HCT116 (cell line): ENCODE measurements at regions not wholly inside any gene's neighbourhood (a gene's known extent, or its start where the extent isn't known, plus 50 kb on each side); places are given as distances from the start of the nearest gene placed in this dataset.

Source experiments
- ATAC-seq: fragments of 200-7000 bp; cut with Tn5 transposase; 2 replicates; pipeline ENCODE4 v1.9.1; 2020; ENCODE audit warnings: mild to moderate bottlenecking, moderate library complexity
- BruUV-seq: library from RNA; stranded (reverse); fragments of 400-500 nt; replicated peaks from 2 replicates; lab custom pipeline; 2021; lab: Mats Ljungman, UMichigan
- CTCF ChIA-PET: fragments of 300-600 bp; sonication (Branson Sonifier 250); formaldehyde crosslinking; loops from one replicate; lab custom pipeline; 2021; ENCODE audit warnings: antibody characterized with exemption; lab: Charles Lee
- POLR2A ChIA-PET: fragments of 300-600, 350-600 bp; sonication (Branson Sonifier 250); formaldehyde crosslinking; loops from one replicate; lab custom pipeline; 2021; ENCODE audit warnings: antibody characterized with exemption; lab: Charles Lee
- RAD21 ChIA-PET, 2 experiments: fragments of 300-600 bp; sonication (Branson Sonifier 250); formaldehyde crosslinking; loops; one replicate each; lab custom pipeline; 2023; ENCODE audit warnings: low total read pairs in 2 of 2; ENCODE audit not compliant: uncharacterized antibody in 2 of 2, unreplicated experiment in 2 of 2, low non-redundant PET in 1 of 2; lab: Charles Lee
- DNase-seq: peaks from one replicate; pipeline ENCODE4 v3.0.0-alpha.2; 2010; ENCODE audit warnings: low read depth, low spot score
- H2AFZ ChIP-seq: fragments of 200-600 bp; shearing (Covaris generic), sonication (generic); 2 replicates; pipeline ENCODE4 v1.6.1; 2017; ENCODE audit warnings: low read depth, mixed run types, mixed read lengths, antibody characterized with exemption, low read length; ENCODE audit not compliant: poor library complexity, severe bottlenecking
- H3K27ac ChIP-seq: 2 replicates; pipeline ENCODE4 v1.5.1; 2012; ENCODE audit warnings: low read depth, low read length
- H3K27me3 ChIP-seq: fragments of 200-600 bp; sonication (generic); 2 replicates; pipeline ENCODE4 v1.6.1; 2016; ENCODE audit warnings: mixed run types, low read length, mixed read lengths; ENCODE audit not compliant: insufficient read depth
- H3K36me3 ChIP-seq, 2 experiments: fragments of 200-500 bp in 1 of 2; fragments of 200-600 bp in 1 of 2; sonication (Bioruptor generic) in 1 of 2; sonication (generic) in 1 of 2; 2 replicates each; pipeline versions ENCODE4 v1.5.1 to v1.6.1; 2014 to 2016; ENCODE audit warnings: low read length in 2 of 2, inconsistent platforms in 1 of 2, mixed read lengths in 1 of 2, mixed run types in 1 of 2; ENCODE audit not compliant: insufficient read depth in 2 of 2, control insufficient read depth in 1 of 2
- H3K4me1 ChIP-seq, 2 experiments: fragments of 200-600 bp in 1 of 2; sonication (generic) in 1 of 2; 2 replicates each; pipeline versions ENCODE4 v1.5.1 to v1.6.1; 2012 to 2017; ENCODE audit warnings: low read length in 2 of 2, inconsistent platforms in 1 of 2, mild to moderate bottlenecking in 1 of 2, mixed read lengths in 1 of 2, mixed run types in 1 of 2, moderate library complexity in 1 of 2; ENCODE audit not compliant: insufficient read depth in 2 of 2, control insufficient read depth in 1 of 2
- H3K4me2 ChIP-seq: fragments of 200-600 bp; sonication (generic); 2 replicates; pipeline ENCODE4 v1.6.1; 2017; ENCODE audit warnings: mixed run types, low read length, mixed read lengths
- H3K4me3 ChIP-seq, 2 experiments: fragments of 200-600 bp in 1 of 2; sonication (generic) in 1 of 2; replicated peaks in 1 of 2; 2 replicates each; pipeline ENCODE4 v1.5.1; 2011 to 2016; ENCODE audit warnings: low read length in 2 of 2, control low read depth in 1 of 2, low read depth in 1 of 2, mild to moderate bottlenecking in 1 of 2, mixed read lengths in 1 of 2, mixed run types in 1 of 2
- H3K79me2 ChIP-seq: fragments of 200-600 bp; sonication (generic); 2 replicates; pipeline ENCODE4 v1.6.1; 2017; ENCODE audit warnings: mild to moderate bottlenecking, mixed run types, low read length, moderate library complexity, mixed read lengths; ENCODE audit not compliant: insufficient read depth
- H3K9ac ChIP-seq: fragments of 200-600 bp; sonication (generic); 2 replicates; pipeline ENCODE4 v1.6.1; 2016; ENCODE audit warnings: low read length, mixed read lengths
- H3K9me2 ChIP-seq: fragments of 200-600 bp; sonication (generic), shearing (Covaris generic); 2 replicates; pipeline ENCODE4 v1.6.1; 2017; ENCODE audit warnings: mixed run types, mild to moderate bottlenecking, moderate library complexity; ENCODE audit not compliant: insufficient read depth
- H3K9me3 ChIP-seq, 2 experiments: fragments of 200-500 bp in 1 of 2; fragments of 200-600 bp in 1 of 2; sonication (Bioruptor generic) in 1 of 2; sonication (generic) in 1 of 2; 2 replicates each; pipeline ENCODE4 v1.6.1; 2014 to 2017; ENCODE audit warnings: low read length in 2 of 2, mixed read lengths in 2 of 2, inconsistent platforms in 1 of 2, low read depth in 1 of 2, mild to moderate bottlenecking in 1 of 2, mixed run types in 1 of 2, moderate library complexity in 1 of 2; ENCODE audit not compliant: control insufficient read depth in 1 of 2, insufficient read depth in 1 of 2
- H4K20me1 ChIP-seq: fragments of 200-600 bp; sonication (generic), shearing (Covaris generic); 2 replicates; pipeline ENCODE4 v1.6.1; 2017; ENCODE audit warnings: mixed run types, mild to moderate bottlenecking, moderate library complexity; ENCODE audit not compliant: insufficient read depth
- CBX3 ChIP-seq: IDR thresholded peaks from 2 replicates; pipeline ENCODE4 v1.6.1; 2012; ENCODE audit warnings: low read depth
- CEBPB ChIP-seq: IDR thresholded peaks from 2 replicates; pipeline ENCODE4 v1.6.1; 2012; ENCODE audit warnings: low read depth
- CTCF ChIP-seq, 3 experiments: fragments of 200-600 bp in 1 of 3; sonication (generic) in 1 of 3; IDR thresholded peaks in 2 of 3; conservative IDR thresholded peaks in 1 of 3; 2 replicates each; pipeline ENCODE4 v1.5.1; 2012 to 2017; ENCODE audit warnings: low read depth in 2 of 3, low read length in 2 of 3, antibody characterized with exemption in 1 of 3, borderline replicate concordance in 1 of 3, control low read depth in 1 of 3, mild to moderate bottlenecking in 1 of 3, mixed read lengths in 1 of 3, mixed run types in 1 of 3, moderate library complexity in 1 of 3; ENCODE audit not compliant: insufficient read depth in 1 of 3
- EGR1 ChIP-seq: IDR thresholded peaks from 2 replicates; pipeline ENCODE4 v1.6.1; 2012; ENCODE audit warnings: low read depth
- ELF1 ChIP-seq: IDR thresholded peaks from 2 replicates; pipeline ENCODE4 v1.6.1; 2012; ENCODE audit warnings: low read depth, borderline replicate concordance
- EZH2phosphoT487 ChIP-seq: fragments of 200-600 bp; IDR thresholded peaks from 2 replicates; pipeline ENCODE4 v1.6.1; 2018; ENCODE audit warnings: antibody characterized with exemption, borderline replicate concordance
- JUND ChIP-seq: IDR thresholded peaks from 2 replicates; pipeline ENCODE4 v1.6.1; 2012
- POLR2A ChIP-seq: IDR thresholded peaks from 2 replicates; pipeline ENCODE4 v1.7.0; 2011; ENCODE audit warnings: borderline replicate concordance; ENCODE audit not compliant: insufficient read depth, insufficient read length; ENCODE audit errors: extremely low read depth
- POLR2AphosphoS5 ChIP-seq: IDR thresholded peaks from 2 replicates; pipeline ENCODE4 v1.6.1; 2011; ENCODE audit warnings: mild to moderate bottlenecking, low read depth, low read length, moderate library complexity
- RAD21 ChIP-seq: IDR thresholded peaks from 2 replicates; pipeline ENCODE4 v1.6.1; 2012; ENCODE audit warnings: low read depth, mild to moderate bottlenecking
- SIN3A ChIP-seq: IDR thresholded peaks from 2 replicates; pipeline ENCODE4 v1.6.1; 2012; ENCODE audit warnings: low read depth
- SRF ChIP-seq: IDR thresholded peaks from 2 replicates; pipeline ENCODE4 v1.6.1; 2012; ENCODE audit warnings: low read depth
- YY1 ChIP-seq: IDR thresholded peaks from 2 replicates; pipeline ENCODE4 v1.6.1; 2011; ENCODE audit warnings: low read length, low read depth, moderate library complexity, mild to moderate bottlenecking; ENCODE audit not compliant: insufficient replicate concordance; ENCODE audit errors: extremely low read depth
- ZBTB33 ChIP-seq: IDR thresholded peaks from 2 replicates; pipeline ENCODE4 v1.6.1; 2011; ENCODE audit warnings: mild to moderate bottlenecking, low read length, moderate library complexity; ENCODE audit not compliant: insufficient replicate concordance; ENCODE audit errors: extremely low read depth
- ZNF274 ChIP-seq: fragments of 200-500 bp; sonication (Bioruptor generic); IDR thresholded peaks from 2 replicates; pipeline ENCODE4 v1.6.1; 2014; ENCODE audit warnings: mild to moderate bottlenecking, low read depth, low read length, inconsistent platforms
- intact Hi-C: fragments of 100-400 bp; cut with micrococcal nuclease; formaldehyde crosslinking; loops from 2 replicates; pipeline ENCODE4 v1.10.0; 2022

GRCh38 chr2:45069684-45070083 is 60.4 kb upstream of the SIX2 start:
- intact Hi-C loops, result no loop called here
- Histone ChIP-seq H3K27me3 (peaks cover 20% of the 10 kb centered on the region), H3K36me3 (no peaks in the 10 kb centered on the region), H3K9me2 (no peaks in the 10 kb centered on the region), H3K4me2 (no peak overlapping the region), H3K9ac (no peak overlapping the region), H4K20me1 (no peaks in the 10 kb centered on the region), H3K79me2 (no peaks in the 10 kb centered on the region), H2AFZ (no peak overlapping the region), H3K9me3 (no peaks in the 10 kb centered on the region), H3K4me3 (no peak overlapping the region), H3K4me1 (no peaks in the 10 kb centered on the region), H3K27ac (no peak overlapping the region)
- ATAC-seq (no peak), DNase-seq (no peak)
- POLR2A ChIA-PET, result no interaction called here
- BruUV-seq, result no TSS peak
- TF ChIP-seq ZBTB33 (no peak), RAD21 (no peak), CBX3 (no peak), POLR2A (no peak), EGR1 (no peak), ZNF274 (no peak), SRF (no peak), CEBPB (no peak), POLR2AphosphoS5 (no peak)
- RAD21 ChIA-PET, result no interaction called here
- CTCF ChIA-PET, result no interaction called here

- Histone ChIP-seq H2AFZ (no peak overlapping the region), H3K36me3 (no peaks in the 10 kb centered on the region), H3K4me1 (no peaks in the 10 kb centered on the region), H3K9ac (no peak overlapping the region), H3K27me3 (peaks cover 20% of the 10 kb centered on the region), H3K79me2 (no peaks in the 10 kb centered on the region), H4K20me1 (no peaks in the 10 kb centered on the region), H3K4me2 (no peak overlapping the region), H3K9me2 (no peaks in the 10 kb centered on the region), H3K4me3 (no peak overlapping the region), H3K27ac (no peak overlapping the region), H3K9me3 (no peaks in the 10 kb centered on the region)
- CTCF ChIA-PET, result no interaction called here
- ATAC-seq (no peak), DNase-seq (no peak)
- no TSS peak for BruUV-seq
- POLR2A ChIA-PET, result no interaction called here
- RAD21 ChIA-PET, result no interaction called here
- intact Hi-C loops, result no loop called here
- TF ChIP-seq EGR1, result no peak
- TF ChIP-seq JUND, result no peak
- no peak for TF ChIP-seq EZH2phosphoT487
- TF ChIP-seq SIN3A, result no peak
- no peak for TF ChIP-seq CEBPB
- TF ChIP-seq ELF1, result no peak
- no peak for TF ChIP-seq SRF
- TF ChIP-seq YY1, result no peak
- no peak for TF ChIP-seq RAD21
- TF ChIP-seq CTCF (IDR thresholded peaks at IDR 0.05 in 2 of 3, conservative IDR thresholded peaks at IDR 0.05 in 1 of 3; ENCODE audit: borderline replicate concordance in 1 of 3, insufficient read depth in 1 of 3, low read depth in 2 of 3, low read length in 2 of 3), result no peak
- no peak for TF ChIP-seq POLR2AphosphoS5
Observed at GRCh38 chr2:45068571-45069140, 59.4 kb upstream of the SIX2 start.
